ENCODE measurements at regions not wholly inside any gene's neighbourhood (a gene's known extent, or its start where the extent isn't known, plus 50 kb on each side); places are given as distances from the start of the nearest gene placed in this dataset.

DNA sequence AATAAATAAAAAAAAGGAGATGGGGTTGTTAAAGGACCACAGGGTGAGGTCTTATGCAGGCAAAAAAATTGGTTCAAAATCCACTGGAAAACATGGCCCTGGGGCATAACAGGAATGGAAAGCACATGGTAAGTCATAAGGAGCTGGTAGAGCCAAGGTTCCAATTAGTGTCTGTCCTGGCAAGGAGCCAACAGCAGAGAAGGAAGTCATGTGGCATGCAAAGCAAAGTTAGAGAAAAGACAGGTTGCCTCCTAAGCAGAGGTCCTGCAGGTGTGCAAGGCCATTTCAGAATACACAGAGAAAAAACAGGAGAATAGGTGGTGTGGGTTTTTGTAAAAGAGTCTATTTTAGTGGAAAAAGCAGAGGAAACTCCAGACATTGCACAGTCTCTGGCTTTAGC is 1881.7 kb downstream of the ARAP2 start:
- Mint-ChIP-seq H3K27me3 (no peaks in the 10 kb centered on the region), H3K4me3 (no peak overlapping the region), H3K36me3 (ENCODE audit: low read depth) (no peaks in the 10 kb centered on the region), H3K9me3 (peaks cover 7% of the 10 kb centered on the region), H3K27ac (no peak overlapping the region), H3K4me1 (no peaks in the 10 kb centered on the region)
- POLR2A ChIA-PET: no interaction called here
- intact Hi-C loops (cut with micrococcal nuclease): no loop called here
- ATAC-seq (ENCODE audit: low read depth) (no peak), DNase-seq (no peak)
- CTCF ChIA-PET: no interaction called here
- TF ChIP-seq, protein P1, sequence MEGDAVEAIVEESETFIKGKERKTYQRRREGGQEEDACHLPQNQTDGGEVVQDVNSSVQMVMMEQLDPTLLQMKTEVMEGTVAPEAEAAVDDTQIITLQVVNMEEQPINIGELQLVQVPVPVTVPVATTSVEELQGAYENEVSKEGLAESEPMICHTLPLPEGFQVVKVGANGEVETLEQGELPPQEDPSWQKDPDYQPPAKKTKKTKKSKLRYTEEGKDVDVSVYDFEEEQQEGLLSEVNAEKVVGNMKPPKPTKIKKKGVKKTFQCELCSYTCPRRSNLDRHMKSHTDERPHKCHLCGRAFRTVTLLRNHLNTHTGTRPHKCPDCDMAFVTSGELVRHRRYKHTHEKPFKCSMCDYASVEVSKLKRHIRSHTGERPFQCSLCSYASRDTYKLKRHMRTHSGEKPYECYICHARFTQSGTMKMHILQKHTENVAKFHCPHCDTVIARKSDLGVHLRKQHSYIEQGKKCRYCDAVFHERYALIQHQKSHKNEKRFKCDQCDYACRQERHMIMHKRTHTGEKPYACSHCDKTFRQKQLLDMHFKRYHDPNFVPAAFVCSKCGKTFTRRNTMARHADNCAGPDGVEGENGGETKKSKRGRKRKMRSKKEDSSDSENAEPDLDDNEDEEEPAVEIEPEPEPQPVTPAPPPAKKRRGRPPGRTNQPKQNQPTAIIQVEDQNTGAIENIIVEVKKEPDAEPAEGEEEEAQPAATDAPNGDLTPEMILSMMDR (IDR thresholded peaks at IDR 0.05): no peak

DNA sequence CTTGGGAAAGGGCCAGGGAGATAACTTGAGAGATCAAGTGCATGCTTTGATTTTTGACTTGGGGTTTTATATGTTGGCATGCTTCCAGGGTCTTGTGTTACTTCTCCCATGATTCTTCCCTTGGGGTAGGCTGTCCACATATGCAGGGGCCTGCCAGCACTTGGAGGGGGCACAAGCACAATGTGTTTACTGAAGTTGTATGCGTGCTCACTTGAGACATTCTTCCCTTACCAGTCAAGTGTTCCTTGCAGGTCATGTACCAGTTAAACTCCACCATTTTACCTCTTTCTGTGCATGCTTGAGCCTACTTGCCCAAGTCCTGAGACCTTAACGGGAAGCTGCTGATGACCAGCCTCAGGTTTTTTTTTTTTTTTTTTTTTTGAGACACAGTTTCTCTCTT is 1880.5 kb downstream of the ARAP2 start:
- ATAC-seq (ENCODE audit: low read depth): no peak
- Mint-ChIP-seq H3K36me3 (ENCODE audit: low read depth) (no peaks in the 10 kb centered on the region), H3K27me3 (no peaks in the 10 kb centered on the region), H3K9me3 (peaks cover 7% of the 10 kb centered on the region), H3K4me3 (no peak overlapping the region), H3K27ac (no peak overlapping the region), H3K4me1 (no peaks in the 10 kb centered on the region)
- TF ChIP-seq, protein P1 (IDR thresholded peaks at IDR 0.05): no peak
- intact Hi-C loops (cut with micrococcal nuclease): no loop called here
- ChIA-PET POLR2A (no interaction called here), CTCF (no interaction called here)
- no peak for DNase-seq

DNA sequence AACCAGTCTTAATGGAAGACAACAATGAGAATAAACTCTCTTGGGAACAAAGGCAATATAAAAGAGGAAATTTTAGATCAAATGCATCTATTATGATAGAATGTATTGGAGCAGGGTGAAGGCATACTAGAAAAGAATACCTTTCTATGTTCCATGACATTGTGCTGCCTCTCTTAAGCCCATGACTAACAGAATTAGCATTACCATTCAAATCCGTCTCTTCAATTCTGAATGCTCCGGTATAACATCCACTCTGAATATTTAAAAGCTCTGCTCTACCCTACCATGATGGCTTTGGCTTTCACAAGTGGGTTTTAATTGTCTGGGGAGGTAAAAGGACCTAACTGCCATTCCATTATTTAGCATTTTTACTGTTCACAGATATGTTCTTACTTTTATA is 1878.4 kb downstream of the ARAP2 start:
- CTCF ChIA-PET: no interaction called here
- intact Hi-C loops (cut with micrococcal nuclease): no loop called here
- H3K9me3 Mint-ChIP-seq: peaks cover 7% of the 10 kb centered on the region

DNA sequence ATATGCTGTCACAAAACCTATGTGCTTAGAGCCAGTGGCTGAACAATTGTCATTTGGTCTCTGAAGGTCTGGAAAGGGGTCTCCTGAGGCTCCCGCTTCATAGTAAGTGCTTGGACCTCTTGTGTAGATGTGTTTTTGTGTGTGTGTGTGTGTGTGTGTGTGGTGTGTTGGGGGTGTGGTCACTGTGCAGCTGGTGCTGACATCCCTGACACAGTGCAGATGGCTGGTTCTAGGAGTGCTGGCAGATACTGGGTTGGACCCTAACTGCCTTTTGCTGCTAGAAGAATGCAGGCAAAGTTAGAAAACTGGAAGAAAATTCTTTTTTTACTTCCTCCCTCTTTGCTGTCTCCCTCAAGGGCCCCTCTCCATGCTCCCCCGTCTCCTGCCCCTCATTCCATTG is 1872.6 kb downstream of the ARAP2 start:
- no peaks in the 10 kb centered on the region for H3K27me3 Mint-ChIP-seq
- intact Hi-C loops (cut with micrococcal nuclease): no loop called here
- CTCF ChIA-PET: no interaction called here
- POLR2A ChIA-PET: no interaction called here
- H3K4me1 Mint-ChIP-seq: no peaks in the 10 kb centered on the region
- ATAC-seq (ENCODE audit: low read depth) (no peak), DNase-seq (no peak)
- H3K36me3 Mint-ChIP-seq (ENCODE audit: low read depth): no peaks in the 10 kb centered on the region
- H3K27ac Mint-ChIP-seq: no peak overlapping the region
- H3K4me3 Mint-ChIP-seq: no peak overlapping the region
- H3K9me3 Mint-ChIP-seq: no peaks in the 10 kb centered on the region
- TF ChIP-seq, protein P1 (IDR thresholded peaks at IDR 0.05): no peak

More for the DNA sequence above, 1878.4 kb downstream of the ARAP2 start:
- no peak for DNase-seq
- POLR2A ChIA-PET: no interaction called here
- H3K27me3 Mint-ChIP-seq: no peaks in the 10 kb centered on the region
- H3K27ac Mint-ChIP-seq: no peak overlapping the region
- ATAC-seq (ENCODE audit: low read depth): no peak
- TF ChIP-seq, protein P1 (IDR thresholded peaks at IDR 0.05): no peak
- H3K4me3 Mint-ChIP-seq: no peak overlapping the region
- H3K4me1 Mint-ChIP-seq: no peaks in the 10 kb centered on the region
- H3K36me3 Mint-ChIP-seq (ENCODE audit: low read depth): no peaks in the 10 kb centered on the region

DNA sequence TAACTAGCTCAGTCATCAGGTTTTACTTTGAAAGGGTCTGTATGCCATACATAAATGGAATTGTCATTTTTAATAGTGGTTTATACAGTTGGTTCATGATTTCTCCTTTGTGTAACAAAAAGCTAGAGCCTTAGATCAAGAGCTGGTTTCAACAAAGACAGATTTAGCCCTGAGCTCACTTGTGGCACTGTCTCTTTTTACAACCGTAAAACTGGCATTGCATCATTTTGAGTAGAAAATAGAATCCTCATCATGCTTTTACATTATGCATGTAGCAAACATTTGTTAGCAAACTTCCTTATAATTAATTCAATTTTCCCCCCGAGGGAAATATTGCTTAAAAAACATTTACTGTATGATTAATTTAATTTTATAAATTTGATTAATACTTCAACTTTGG is 1871.5 kb downstream of the ARAP2 start:
- intact Hi-C loops (cut with micrococcal nuclease): no loop called here
- H3K27ac Mint-ChIP-seq: no peak overlapping the region
- no peak overlapping the region for H3K4me3 Mint-ChIP-seq
- POLR2A ChIA-PET: no interaction called here
- DNase-seq (no peak), ATAC-seq (ENCODE audit: low read depth) (no peak)
- TF ChIP-seq, protein P1 (IDR thresholded peaks at IDR 0.05): no peak
- CTCF ChIA-PET: no interaction called here
- H3K27me3 Mint-ChIP-seq: no peaks in the 10 kb centered on the region
- no peaks in the 10 kb centered on the region for H3K36me3 Mint-ChIP-seq (ENCODE audit: low read depth)
- no peaks in the 10 kb centered on the region for H3K9me3 Mint-ChIP-seq
- no peaks in the 10 kb centered on the region for H3K4me1 Mint-ChIP-seq

Measured in activated B cell treated with CpG ODN at 0.5 μM for 24 hours (primary cell).